Fibroblast of skin of scalp (primary cell): ENCODE measurements at regions not wholly inside any gene's neighbourhood (a gene's known extent, or its start where the extent isn't known, plus 50 kb on each side); places are given as distances from the start of the nearest gene placed in this dataset.
"Not testable (repeated sequence)": the region's sequence is repeated elsewhere in the genome, so short reads cannot be mapped to it uniquely, and the experiment has no call there.

Experiments
- DNase-seq: peaks from one replicate; pipeline ENCODE4 v3.0.0-alpha.2; 2013

GRCh38 chr6:122859676-122860075, 70.6 kb downstream of the SMPDL3A start:
- DNase-seq = no peak

GRCh38 chr6:122861594-122861993, 72.5 kb downstream of the SMPDL3A start:
- DNase-seq = no peak

GRCh38 chr6:122868137-122868536, 79.1 kb downstream of the SMPDL3A start:
- no peak for DNase-seq

GRCh38 chr6:122869437-122870024, 80.5 kb downstream of the SMPDL3A start:
- peak; percentile 22 for DNase-seq

GRCh38 chr6:122871079-122871478, 82.0 kb downstream of the SMPDL3A start:
- peak; percentile 18 for DNase-seq

- DNase-seq = no peak
Observed at GRCh38 chr6:122872311-122872710, 83.3 kb downstream of the SMPDL3A start.

GRCh38 chr6:122877302-122877701, 88.2 kb downstream of the SMPDL3A start:
- DNase-seq = no peak

GRCh38 chr6:122878796-122879195, 89.7 kb downstream of the SMPDL3A start:
- no peak for DNase-seq

GRCh38 chr6:122886481-122886880, 97.4 kb downstream of the SMPDL3A start:
- no peak for DNase-seq

- DNase-seq = no peak
Observed at GRCh38 chr6:122887941-122888340, 98.9 kb downstream of the SMPDL3A start.

GRCh38 chr6:122888680-122889079, 99.6 kb downstream of the SMPDL3A start:
- not testable (repeated sequence) for DNase-seq

- DNase-seq = no peak
Observed at GRCh38 chr6:122890250-122890649, 101.2 kb downstream of the SMPDL3A start.

GRCh38 chr6:122894791-122895190, 101.2 kb upstream of the CLVS2 start:
- DNase-seq = no peak

GRCh38 chr6:122902326-122902725, 93.7 kb upstream of the CLVS2 start:
- DNase-seq = no peak

- DNase-seq = no peak
Observed at GRCh38 chr6:122903266-122903915, 92.6 kb upstream of the CLVS2 start.

GRCh38 chr6:122904166-122904565, 91.9 kb upstream of the CLVS2 start:
- DNase-seq = no peak

GRCh38 chr6:122913558-122913957, 82.5 kb upstream of the CLVS2 start:
- no peak for DNase-seq

- DNase-seq = no peak
Observed at GRCh38 chr6:122918714-122919113, 77.3 kb upstream of the CLVS2 start.

GRCh38 chr6:122930252-122931180, 65.5 kb upstream of the CLVS2 start:
- no peak for DNase-seq

GRCh38 chr6:122931916-122932315, 64.1 kb upstream of the CLVS2 start:
- DNase-seq = no peak

- not testable (repeated sequence) for DNase-seq
Observed at GRCh38 chr6:122944936-122945335, 51.1 kb upstream of the CLVS2 start.
